Skeletal muscle tissue (tissue), 3 donors: ENCODE measurements at regions not wholly inside any gene's neighbourhood (a gene's known extent, or its start where the extent isn't known, plus 50 kb on each side); places are given as distances from the start of the nearest gene placed in this dataset.

Source experiments
- H3K27ac ChIP-seq: one replicate; pipeline ENCODE4 v1.7.0; 2013; ENCODE audit warnings: mild to moderate bottlenecking, low read depth, low read length, inconsistent platforms
- H3K27me3 ChIP-seq, 3 donors: one replicate each; pipeline ENCODE4 v1.7.0; 2013; ENCODE audit warnings: low read length in 3 of 3; ENCODE audit not compliant: control insufficient read depth in 3 of 3, insufficient read depth in 3 of 3
- H3K36me3 ChIP-seq, 3 donors: one replicate each; pipeline ENCODE4 v1.7.0; 2013; ENCODE audit warnings: low read length in 3 of 3; ENCODE audit not compliant: control insufficient read depth in 3 of 3, insufficient read depth in 3 of 3
- H3K4me1 ChIP-seq, 3 donors: one replicate each; pipeline ENCODE4 v1.7.0; 2013; ENCODE audit warnings: low read length in 3 of 3, mild to moderate bottlenecking in 3 of 3; ENCODE audit not compliant: control insufficient read depth in 3 of 3, insufficient read depth in 3 of 3
- H3K4me3 ChIP-seq, 3 donors: one replicate each; pipeline ENCODE4 v1.7.0; 2013; ENCODE audit warnings: low read length in 3 of 3
- H3K9ac ChIP-seq, 3 donors: one replicate each; pipeline ENCODE4 v1.7.0; 2013; ENCODE audit warnings: low read length in 3 of 3, mild to moderate bottlenecking in 3 of 3, moderate library complexity in 2 of 3, low read depth in 1 of 3
- H3K9me3 ChIP-seq, 3 donors: one replicate each; pipeline ENCODE4 v1.7.0; 2013; ENCODE audit warnings: low read length in 3 of 3; ENCODE audit not compliant: control insufficient read depth in 3 of 3
- donor health status: Osteomylitis.

GRCh38 chr2:177038787-177039484 is 173.7 kb upstream of the HNRNPA3 start:
- no peak overlapping the region for H3K9ac ChIP-seq
- H3K9me3 ChIP-seq, result peaks cover 0 to 3% (median 0%) of the 10 kb centered on the region in 3 donors
- no peaks in the 10 kb centered on the region for H3K4me1 ChIP-seq
- no peaks in the 10 kb centered on the region for H3K36me3 ChIP-seq
- H3K4me3 ChIP-seq, result no peak overlapping the region
- peaks cover 5 to 15% (median 5%) of the 10 kb centered on the region in 3 donors for H3K27me3 ChIP-seq
- no peak overlapping the region for H3K27ac ChIP-seq

- Histone ChIP-seq H3K27me3 (peaks cover 3 to 13% (median 5%) of the 10 kb centered on the region in 3 donors), H3K27ac (no peak overlapping the region), H3K36me3 (no peaks in the 10 kb centered on the region), H3K4me3 (no peak overlapping the region), H3K4me1 (no peaks in the 10 kb centered on the region), H3K9me3 (no peaks in the 10 kb centered on the region), H3K9ac (no peak overlapping the region)
Measured at GRCh38 chr2:177042311-177042710, 170.3 kb upstream of the HNRNPA3 start.

- Histone ChIP-seq H3K4me3 (no peak overlapping the region), H3K4me1 (no peaks in the 10 kb centered on the region), H3K9me3 (no peaks in the 10 kb centered on the region), H3K27me3 (peaks cover 0 to 3% (median 2%) of the 10 kb centered on the region in 3 donors), H3K9ac (no peak overlapping the region), H3K36me3 (no peaks in the 10 kb centered on the region), H3K27ac (no peak overlapping the region)
Measured at GRCh38 chr2:177044671-177045070, 167.9 kb upstream of the HNRNPA3 start.

- H3K4me3 ChIP-seq, result no peak overlapping the region
- H3K36me3 ChIP-seq, result no peaks in the 10 kb centered on the region
- no peak overlapping the region for H3K9ac ChIP-seq
- H3K27me3 ChIP-seq, result no peaks in the 10 kb centered on the region
- no peaks in the 10 kb centered on the region for H3K9me3 ChIP-seq
- no peak overlapping the region for H3K27ac ChIP-seq
- no peaks in the 10 kb centered on the region for H3K4me1 ChIP-seq
Measured at GRCh38 chr2:177048981-177049380, 163.6 kb upstream of the HNRNPA3 start.

GRCh38 chr2:177051278-177051677 is 161.3 kb upstream of the HNRNPA3 start:
- no peaks in the 10 kb centered on the region for H3K36me3 ChIP-seq
- H3K9ac ChIP-seq, result no peak overlapping the region
- no peaks in the 10 kb centered on the region for H3K4me1 ChIP-seq
- H3K27ac ChIP-seq, result no peak overlapping the region
- no peaks in the 10 kb centered on the region for H3K27me3 ChIP-seq
- no peak overlapping the region for H3K4me3 ChIP-seq
- H3K9me3 ChIP-seq, result no peaks in the 10 kb centered on the region

GRCh38 chr2:177052471-177052870 is 160.1 kb upstream of the HNRNPA3 start:
- Histone ChIP-seq H3K4me3 (no peak overlapping the region), H3K9ac (no peak overlapping the region), H3K9me3 (no peaks in the 10 kb centered on the region), H3K36me3 (no peaks in the 10 kb centered on the region), H3K4me1 (no peaks in the 10 kb centered on the region), H3K27me3 (no peaks in the 10 kb centered on the region), H3K27ac (no peak overlapping the region)

- Histone ChIP-seq H3K4me1 (no peaks in the 10 kb centered on the region), H3K9me3 (no peaks in the 10 kb centered on the region), H3K27me3 (no peaks in the 10 kb centered on the region), H3K36me3 (no peaks in the 10 kb centered on the region), H3K4me3 (no peak overlapping the region), H3K27ac (no peak overlapping the region), H3K9ac (no peak overlapping the region)
Measured at GRCh38 chr2:177053038-177053437, 159.6 kb upstream of the HNRNPA3 start.

GRCh38 chr2:177053716-177054115 is 158.9 kb upstream of the HNRNPA3 start:
- H3K9me3 ChIP-seq, result no peaks in the 10 kb centered on the region
- H3K4me1 ChIP-seq, result no peaks in the 10 kb centered on the region
- no peak overlapping the region for H3K4me3 ChIP-seq
- no peak overlapping the region for H3K27ac ChIP-seq
- no peaks in the 10 kb centered on the region for H3K27me3 ChIP-seq
- H3K36me3 ChIP-seq, result no peaks in the 10 kb centered on the region
- H3K9ac ChIP-seq, result no peak overlapping the region

GRCh38 chr2:177056481-177056929 is 156.1 kb upstream of the HNRNPA3 start:
- no peak overlapping the region for H3K4me3 ChIP-seq
- no peaks in the 10 kb centered on the region for H3K9me3 ChIP-seq
- no peaks in the 10 kb centered on the region for H3K27me3 ChIP-seq
- no peaks in the 10 kb centered on the region for H3K4me1 ChIP-seq
- H3K36me3 ChIP-seq, result no peaks in the 10 kb centered on the region
- H3K27ac ChIP-seq, result no peak overlapping the region
- no peak overlapping the region for H3K9ac ChIP-seq

- no peak overlapping the region for H3K27ac ChIP-seq
Measured at GRCh38 chr2:177058747-177059146, 153.8 kb upstream of the HNRNPA3 start.

More at GRCh38 chr2:177058747-177059146, 153.8 kb upstream of the HNRNPA3 start:
- Histone ChIP-seq H3K4me3 (no peak overlapping the region), H3K27me3 (peaks cover 0 to 3% (median 0%) of the 10 kb centered on the region in 3 donors), H3K36me3 (no peaks in the 10 kb centered on the region), H3K9me3 (no peaks in the 10 kb centered on the region), H3K9ac (no peak overlapping the region), H3K4me1 (no peaks in the 10 kb centered on the region)
